A549 (cell line): ENCODE measurements at regions not wholly inside any gene's neighbourhood (a gene's known extent, or its start where the extent isn't known, plus 50 kb on each side); places are given as distances from the start of the nearest gene placed in this dataset.

ENCODE experiments used
- ATAC-seq, 2 experiments: fragments of 200-7000 bp in 1 of 2; fragments of >200 bp in 1 of 2; cut with Nextera tagmentation in 1 of 2; cut with Tn5 transposase in 1 of 2; 3 replicates each; pipeline versions ENCODE4 v1.8.0 to v1.9.1; 2018 to 2020; ENCODE audit warnings: mild to moderate bottlenecking in 1 of 2, moderate library complexity in 1 of 2
- CTCF ChIA-PET: fragments of 300-600 bp; sonication (Branson Sonifier 250); formaldehyde crosslinking; extraction: SDS; loops from one replicate; lab custom pipeline; 2021; ENCODE audit warnings: antibody characterized with exemption, inconsistent platforms; lab: Yijun Ruan, JAX
- POLR2A ChIA-PET: fragments of 350-600 bp; formaldehyde crosslinking; extraction: SDS; loops from one replicate; lab custom pipeline; 2021; ENCODE audit warnings: antibody characterized with exemption, inconsistent platforms; lab: Yijun Ruan, JAX
- DNase-seq, 2 experiments: peaks; one replicate each; pipeline versions ENCODE4 v3.0.0 to v3.0.0-alpha.2; 2011 to 2016; ENCODE audit warnings: low read depth in 1 of 2, low spot score in 1 of 2
- FAIRE-seq: peaks from 2 replicates; lab custom pipeline; 2011; peaks lifted over from hg19 to GRCh38; lab: Jason Lieb, UNC
- H3K27ac ChIP-seq, 2 experiments: fragments of >200 bp; sonication (Bioruptor Twin); formaldehyde crosslinking; 3 replicates each; pipeline ENCODE4 v1.5.1; 2016 to 2017
- H3K4me1 ChIP-seq: fragments of >200 bp; sonication (Bioruptor Twin); formaldehyde crosslinking; 3 replicates; pipeline ENCODE4 v1.6.1; 2016
- H3K4me2 ChIP-seq: fragments of >200 bp; sonication (Bioruptor Twin); formaldehyde crosslinking; 3 replicates; pipeline ENCODE4 v1.6.1; 2016
- H3K4me3 ChIP-seq: fragments of >200 bp; sonication (Bioruptor Twin); formaldehyde crosslinking; 3 replicates; pipeline ENCODE4 v1.5.1; 2016
- H3K9me3 ChIP-seq: fragments of >200 bp; sonication (Bioruptor Twin); formaldehyde crosslinking; 3 replicates; pipeline ENCODE4 v1.6.1; 2016
- CBX8 ChIP-seq: fragments of 200-600 bp; sonication (generic); IDR thresholded peaks from 2 replicates; pipeline ENCODE4 v1.6.1; 2016
- CHD2 ChIP-seq: fragments of 150-350 bp; IDR thresholded peaks from 2 replicates; pipeline ENCODE4 v1.6.1; 2014; ENCODE audit warnings: low read length; ENCODE audit not compliant: partially characterized antibody
- EHF ChIP-seq: fragments of 250-450 bp; sonication (Bioruptor Pico); IDR thresholded peaks from 2 replicates; pipeline ENCODE4 v1.5.0; 2020; ENCODE audit warnings: mild to moderate bottlenecking
- GATA3 ChIP-seq: IDR thresholded peaks from 2 replicates; pipeline ENCODE4 v1.6.1; 2012; ENCODE audit warnings: borderline replicate concordance
- HOXA7 ChIP-seq: fragments of 250-450 bp; sonication (Bioruptor Pico); IDR thresholded peaks from 2 replicates; pipeline ENCODE4 v1.5.0; 2020; ENCODE audit warnings: mild to moderate bottlenecking, moderate library complexity
- JUNB ChIP-seq: fragments of >200 bp; sonication (Bioruptor Twin); formaldehyde crosslinking; IDR thresholded peaks from 2 replicates; pipeline ENCODE4 v1.6.1; 2016
- MYC ChIP-seq: IDR thresholded peaks from 2 replicates; pipeline ENCODE4 v1.6.1; 2012; ENCODE audit warnings: mild to moderate bottlenecking, inconsistent platforms, low read length, improper control_type of control experiment, borderline replicate concordance
- PHF8 ChIP-seq: fragments of 200-600 bp; sonication (generic); IDR thresholded peaks from 2 replicates; pipeline ENCODE4 v1.6.1; 2016; ENCODE audit warnings: low read depth, mild to moderate bottlenecking, antibody characterized with exemption, moderate library complexity, borderline replicate concordance
- POLR2A ChIP-seq: IDR thresholded peaks from 2 replicates; pipeline ENCODE4 v1.6.1; 2012; ENCODE audit warnings: mild to moderate bottlenecking, low read length
- POLR2AphosphoS2 ChIP-seq: conservative IDR thresholded peaks from 2 replicates; pipeline ENCODE4 v1.6.1; 2012; ENCODE audit warnings: low read length, improper control_type of control experiment, inconsistent platforms
- RAD21 ChIP-seq, 2 experiments: fragments of >200 bp in 1 of 2; sonication (Bioruptor Twin) in 1 of 2; formaldehyde crosslinking in 1 of 2; IDR thresholded peaks in 1 of 2; conservative IDR thresholded peaks in 1 of 2; 2 replicates in 1 of 2; 3 replicates in 1 of 2; pipeline ENCODE4 v1.6.1; 2012 to 2018; ENCODE audit warnings: inconsistent platforms in 1 of 2
- RARB ChIP-seq: fragments of 250-450 bp; sonication (Bioruptor Pico); IDR thresholded peaks from 2 replicates; pipeline ENCODE4 v1.8.0; 2021; ENCODE audit warnings: mild to moderate bottlenecking, moderate library complexity
- RFX5 ChIP-seq: fragments of 450-650 bp; IDR thresholded peaks from 2 replicates; pipeline ENCODE4 v1.7.1; 2014; ENCODE audit warnings: antibody characterized with exemption, mild to moderate bottlenecking, moderate library complexity
- SMC3 ChIP-seq: fragments of >200 bp; sonication (Bioruptor Twin); formaldehyde crosslinking; IDR thresholded peaks from 3 replicates; pipeline ENCODE4 v1.6.1; 2018; ENCODE audit warnings: inconsistent platforms
- TP53 ChIP-seq: fragments of 250-450 bp; sonication (Bioruptor Pico); IDR thresholded peaks from 2 replicates; pipeline ENCODE4 v1.5.0; 2021; ENCODE audit warnings: mild to moderate bottlenecking, moderate library complexity
- WGBS: methylation state at CpG from one replicate; pipeline ENCODE4 v1.1.6; 2017; ENCODE audit errors: missing lambda C conversion rate; 5-methylcytosine and 5-hydroxymethylcytosine counted together
- TF ChIP-seq, protein P1 (sequence below): fragments of 150-350 bp; IDR thresholded peaks from 2 replicates; pipeline ENCODE4 v1.6.1; 2014; ENCODE audit warnings: low read depth, mild to moderate bottlenecking, low read length
- TF ChIP-seq, protein P2 (sequence below): IDR thresholded peaks from 2 replicates; pipeline ENCODE4 v1.6.1; 2012; ENCODE audit warnings: low read depth, borderline replicate concordance
- TF ChIP-seq, protein P3 (sequence below): fragments of 200-600 bp; sonication (generic); IDR thresholded peaks from 2 replicates; pipeline ENCODE4 v1.6.1; 2016; ENCODE audit warnings: antibody characterized with exemption, mild to moderate bottlenecking, moderate library complexity
- TF ChIP-seq, protein P4 (sequence below): fragments of 450-650 bp; IDR thresholded peaks from 2 replicates; pipeline ENCODE4 v1.6.1; 2014; ENCODE audit warnings: antibody characterized with exemption

DNA sequence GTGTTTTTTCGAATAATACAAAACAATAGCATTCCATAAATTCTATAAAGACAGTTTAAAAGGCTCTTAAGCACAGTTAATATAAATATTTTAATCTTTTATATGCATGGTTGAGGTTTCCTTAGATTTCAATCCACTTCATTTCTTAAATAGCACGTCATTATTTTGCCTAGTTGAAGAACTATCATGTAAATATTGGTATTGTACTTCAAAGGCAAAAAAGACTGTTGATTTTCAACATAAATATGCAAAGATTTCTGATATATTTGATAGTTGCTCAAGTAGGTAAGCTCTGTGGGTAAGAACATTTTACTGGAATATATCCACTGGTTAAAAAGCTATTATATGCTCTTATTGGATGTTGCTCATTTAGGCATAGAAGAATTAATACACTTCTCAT lies 458.6 kb downstream of the NR2F1-AS1 start:
- ATAC-seq = no peak
- FAIRE-seq = no peak
- Histone ChIP-seq H3K4me1 (0 out of 3 replicates have a peak, but pooled peaks cover 5% of the 10 kb centered on the region), H3K27ac (no peak overlapping the region), H3K9me3 (no peaks in the 10 kb centered on the region), H3K4me3 (no peak overlapping the region), H3K4me2 (no peak overlapping the region)
- CTCF ChIA-PET = no interaction called here
- DNase-seq = no peak
- POLR2A ChIA-PET = no interaction called here
- TF ChIP-seq SMC3 (no peak), PHF8 (no peak), RARB (CRISPR knock-in tag) (no peak), TP53 (no peak), JUNB (no peak), CBX8 (no peak), GATA3 (no peak), EHF (no peak), HOXA7 (no peak)
- TF ChIP-seq, protein P1, sequence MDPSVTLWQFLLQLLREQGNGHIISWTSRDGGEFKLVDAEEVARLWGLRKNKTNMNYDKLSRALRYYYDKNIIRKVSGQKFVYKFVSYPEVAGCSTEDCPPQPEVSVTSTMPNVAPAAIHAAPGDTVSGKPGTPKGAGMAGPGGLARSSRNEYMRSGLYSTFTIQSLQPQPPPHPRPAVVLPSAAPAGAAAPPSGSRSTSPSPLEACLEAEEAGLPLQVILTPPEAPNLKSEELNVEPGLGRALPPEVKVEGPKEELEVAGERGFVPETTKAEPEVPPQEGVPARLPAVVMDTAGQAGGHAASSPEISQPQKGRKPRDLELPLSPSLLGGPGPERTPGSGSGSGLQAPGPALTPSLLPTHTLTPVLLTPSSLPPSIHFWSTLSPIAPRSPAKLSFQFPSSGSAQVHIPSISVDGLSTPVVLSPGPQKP = no peak
- TF ChIP-seq, protein P2, sequence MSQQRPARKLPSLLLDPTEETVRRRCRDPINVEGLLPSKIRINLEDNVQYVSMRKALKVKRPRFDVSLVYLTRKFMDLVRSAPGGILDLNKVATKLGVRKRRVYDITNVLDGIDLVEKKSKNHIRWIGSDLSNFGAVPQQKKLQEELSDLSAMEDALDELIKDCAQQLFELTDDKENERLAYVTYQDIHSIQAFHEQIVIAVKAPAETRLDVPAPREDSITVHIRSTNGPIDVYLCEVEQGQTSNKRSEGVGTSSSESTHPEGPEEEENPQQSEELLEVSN = no peak
- 53% methylated on average over 2 of the region's 2 CpGs for WGBS

DNA sequence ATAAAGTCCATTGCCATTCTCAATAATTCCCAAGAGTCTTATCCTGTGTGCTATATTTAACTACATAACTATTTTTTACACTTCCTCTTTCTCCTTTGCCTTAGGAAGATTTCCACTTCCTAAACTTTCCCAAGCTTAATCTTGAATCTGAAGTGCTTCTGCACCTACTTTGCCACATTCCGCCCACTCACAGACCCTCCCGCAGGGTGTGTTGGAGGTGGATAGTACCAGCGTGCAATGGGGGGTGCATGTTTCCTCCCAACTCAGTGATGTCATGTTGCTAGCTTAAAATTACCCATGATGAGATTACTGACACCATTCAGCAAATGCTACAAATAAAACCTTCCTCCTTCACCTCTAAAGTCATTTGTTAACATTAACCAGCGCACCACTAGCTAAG lies 460.2 kb downstream of the NR2F1-AS1 start:
- Histone ChIP-seq H3K4me1 (0 out of 3 replicates have a peak, but pooled peaks cover 3% of the 10 kb centered on the region), H3K9me3 (no peaks in the 10 kb centered on the region), H3K4me3 (no peak overlapping the region), H3K4me2 (no peak overlapping the region), H3K27ac (no peak overlapping the region)
- CTCF ChIA-PET = no interaction called here
- DNase-seq (no peak), FAIRE-seq (no peak), ATAC-seq (no peak)
- POLR2A ChIA-PET = no interaction called here
- 93% methylated on average over 4 of the region's 4 CpGs for WGBS
- TF ChIP-seq RFX5 (no peak), POLR2AphosphoS2 (no peak), EHF (no peak), MYC (no peak), RARB (CRISPR knock-in tag) (no peak), RAD21 (conservative IDR thresholded peaks at IDR 0.05 in 1 of 2, IDR thresholded peaks at IDR 0.05 in 1 of 2) (no peak)

DNA sequence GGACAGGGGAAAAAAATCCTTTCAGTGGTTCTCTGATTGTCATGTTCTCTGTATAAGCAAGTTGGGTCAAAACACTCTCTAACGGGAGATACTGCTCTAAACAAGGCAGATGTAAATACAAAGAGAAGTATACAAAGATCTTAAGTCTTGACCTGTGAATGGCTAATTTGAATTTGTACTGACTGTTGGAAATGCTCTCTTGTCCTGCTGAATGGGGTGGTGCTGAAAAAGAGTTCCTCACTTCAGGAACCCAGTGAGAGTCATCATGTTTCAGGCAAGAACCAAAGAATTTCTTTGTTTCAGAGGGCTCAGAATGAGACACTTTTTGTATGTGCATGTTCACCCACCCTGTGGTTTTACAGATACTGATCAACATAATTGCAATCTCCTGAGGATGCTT lies 461.0 kb downstream of the NR2F1-AS1 start:
- TF ChIP-seq POLR2A = no peak
- no peak for TF ChIP-seq CHD2
- FAIRE-seq (no peak), DNase-seq (no peak), ATAC-seq (no peak)
- Histone ChIP-seq H3K4me3 (no peak overlapping the region), H3K9me3 (no peaks in the 10 kb centered on the region), H3K4me2 (no peak overlapping the region), H3K4me1 (0 out of 3 replicates have a peak, but pooled peaks cover 3% of the 10 kb centered on the region), H3K27ac (no peak overlapping the region)
- ChIA-PET CTCF (no interaction called here), POLR2A (no interaction called here)
- WGBS = 94% methylated on average over 1 of the region's 1 CpG

DNA sequence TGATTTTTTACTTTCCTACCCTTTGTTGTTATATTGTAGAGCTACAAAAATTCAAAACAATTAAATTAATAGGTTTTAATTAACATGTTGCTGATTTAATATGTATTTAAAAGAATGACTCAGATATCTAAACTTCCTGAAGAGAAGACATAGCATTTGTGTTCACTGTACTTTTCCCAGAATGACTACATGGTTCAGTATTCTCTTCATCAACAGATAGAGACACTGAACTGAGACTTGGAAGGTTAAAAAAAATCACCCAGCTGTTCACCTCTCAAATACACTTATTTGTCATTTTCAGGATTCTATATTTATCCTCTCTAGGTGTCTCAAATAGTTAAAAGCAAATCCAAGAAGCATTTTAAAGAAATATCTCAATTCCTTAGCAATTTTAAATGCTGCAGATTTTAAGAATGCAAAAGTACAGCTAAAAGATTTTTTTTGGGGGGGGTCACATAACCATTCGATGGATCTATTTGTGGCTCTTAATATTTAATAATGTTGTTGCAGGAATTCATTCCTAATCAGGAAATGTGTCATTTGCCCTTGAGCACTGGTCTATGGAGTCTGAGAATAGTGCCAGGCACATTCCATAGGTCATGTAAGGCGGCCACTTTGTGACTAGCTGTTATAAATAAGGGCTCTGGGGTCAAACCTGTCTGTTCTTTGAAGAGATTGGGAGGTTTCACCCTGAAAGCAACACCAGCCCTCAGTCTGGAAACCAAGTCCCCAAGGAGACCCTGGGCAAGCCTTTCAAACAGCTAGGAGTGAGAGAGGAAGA lies 463.1 kb downstream of the NR2F1-AS1 start:
- DNase-seq (no peak), ATAC-seq (no peak), FAIRE-seq (no peak)
- ChIA-PET CTCF (interaction anchor here (0.6 to 0.7 kb wide), 3 partner anchors 18 to 440 kb away, joined by 3 to 4 read pairs (median 3); no protein-coding TSS in a partner anchor), POLR2A (no interaction called here)
- no peaks in the 10 kb centered on the region for H3K9me3 ChIP-seq
- 57% methylated on average over 2 of the region's 2 CpGs for WGBS
- no peak overlapping the region for H3K27ac ChIP-seq
- H3K4me1 ChIP-seq = 0 out of 3 replicates have a peak, but pooled peaks cover 3% of the 10 kb centered on the region
- TF ChIP-seq, protein P3, sequence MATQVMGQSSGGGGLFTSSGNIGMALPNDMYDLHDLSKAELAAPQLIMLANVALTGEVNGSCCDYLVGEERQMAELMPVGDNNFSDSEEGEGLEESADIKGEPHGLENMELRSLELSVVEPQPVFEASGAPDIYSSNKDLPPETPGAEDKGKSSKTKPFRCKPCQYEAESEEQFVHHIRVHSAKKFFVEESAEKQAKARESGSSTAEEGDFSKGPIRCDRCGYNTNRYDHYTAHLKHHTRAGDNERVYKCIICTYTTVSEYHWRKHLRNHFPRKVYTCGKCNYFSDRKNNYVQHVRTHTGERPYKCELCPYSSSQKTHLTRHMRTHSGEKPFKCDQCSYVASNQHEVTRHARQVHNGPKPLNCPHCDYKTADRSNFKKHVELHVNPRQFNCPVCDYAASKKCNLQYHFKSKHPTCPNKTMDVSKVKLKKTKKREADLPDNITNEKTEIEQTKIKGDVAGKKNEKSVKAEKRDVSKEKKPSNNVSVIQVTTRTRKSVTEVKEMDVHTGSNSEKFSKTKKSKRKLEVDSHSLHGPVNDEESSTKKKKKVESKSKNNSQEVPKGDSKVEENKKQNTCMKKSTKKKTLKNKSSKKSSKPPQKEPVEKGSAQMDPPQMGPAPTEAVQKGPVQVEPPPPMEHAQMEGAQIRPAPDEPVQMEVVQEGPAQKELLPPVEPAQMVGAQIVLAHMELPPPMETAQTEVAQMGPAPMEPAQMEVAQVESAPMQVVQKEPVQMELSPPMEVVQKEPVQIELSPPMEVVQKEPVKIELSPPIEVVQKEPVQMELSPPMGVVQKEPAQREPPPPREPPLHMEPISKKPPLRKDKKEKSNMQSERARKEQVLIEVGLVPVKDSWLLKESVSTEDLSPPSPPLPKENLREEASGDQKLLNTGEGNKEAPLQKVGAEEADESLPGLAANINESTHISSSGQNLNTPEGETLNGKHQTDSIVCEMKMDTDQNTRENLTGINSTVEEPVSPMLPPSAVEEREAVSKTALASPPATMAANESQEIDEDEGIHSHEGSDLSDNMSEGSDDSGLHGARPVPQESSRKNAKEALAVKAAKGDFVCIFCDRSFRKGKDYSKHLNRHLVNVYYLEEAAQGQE = no peak
- TF ChIP-seq, protein P4, sequence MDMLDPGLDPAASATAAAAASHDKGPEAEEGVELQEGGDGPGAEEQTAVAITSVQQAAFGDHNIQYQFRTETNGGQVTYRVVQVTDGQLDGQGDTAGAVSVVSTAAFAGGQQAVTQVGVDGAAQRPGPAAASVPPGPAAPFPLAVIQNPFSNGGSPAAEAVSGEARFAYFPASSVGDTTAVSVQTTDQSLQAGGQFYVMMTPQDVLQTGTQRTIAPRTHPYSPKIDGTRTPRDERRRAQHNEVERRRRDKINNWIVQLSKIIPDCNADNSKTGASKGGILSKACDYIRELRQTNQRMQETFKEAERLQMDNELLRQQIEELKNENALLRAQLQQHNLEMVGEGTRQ = no peak
- H3K4me2 ChIP-seq = no peak overlapping the region
- no peak overlapping the region for H3K4me3 ChIP-seq
